IMR-90 (cell line): ENCODE measurements at regions not wholly inside any gene's neighbourhood (a gene's known extent, or its start where the extent isn't known, plus 50 kb on each side); places are given as distances from the start of the nearest gene placed in this dataset.

ENCODE experiments used
- ATAC-seq: fragments of 200-7000 bp; cut with Tn5 transposase; 2 replicates; pipeline ENCODE4 v1.9.1; 2020; ENCODE audit warnings: low read depth, mild to moderate bottlenecking, moderate library complexity
- BruUV-seq: library from RNA; stranded (reverse); fragments of 400-500 nt; replicated peaks from 2 replicates; lab custom pipeline; 2021; lab: Mats Ljungman, UMichigan
- CTCF ChIA-PET: fragments of 300-600 bp; formaldehyde crosslinking; extraction: SDS; loops from one replicate; lab custom pipeline; 2021; ENCODE audit warnings: antibody characterized with exemption; lab: Yijun Ruan, JAX
- POLR2A ChIA-PET: fragments of 300-600 bp; sonication (Branson Sonifier 250); formaldehyde crosslinking; loops from one replicate; lab custom pipeline; 2022; ENCODE audit warnings: antibody characterized with exemption; ENCODE audit not compliant: unreplicated experiment; lab: Charles Lee
- DNase-seq: peaks from one replicate; pipeline ENCODE4 v3.0.0; 2013
- H2AFZ ChIP-seq: replicated peaks from 2 replicates; pipeline ENCODE3; 2013; ENCODE audit warnings: low read length, mild to moderate bottlenecking; ENCODE audit not compliant: poor library complexity
- H2AK5ac ChIP-seq: 2 replicates; pipeline ENCODE4 v1.6.1; 2013; ENCODE audit warnings: low read depth, low read length, inconsistent platforms
- H2AK9ac ChIP-seq: replicated peaks from 2 replicates; pipeline ENCODE3; 2013; ENCODE audit warnings: mild to moderate bottlenecking, low read depth, low read length, moderate library complexity; ENCODE audit not compliant: poor library complexity
- H2BK120ac ChIP-seq: 2 replicates; pipeline ENCODE4 v1.6.1; 2013; ENCODE audit warnings: low read depth, low read length, inconsistent platforms
- H2BK15ac ChIP-seq: 3 replicates; pipeline ENCODE4 v1.6.1; 2013; ENCODE audit warnings: low read depth, low read length, inconsistent platforms
- H2BK20ac ChIP-seq: 2 replicates; pipeline ENCODE4 v1.6.1; 2013; ENCODE audit warnings: low read depth, mild to moderate bottlenecking, inconsistent platforms, low read length, moderate library complexity
- H2BK5ac ChIP-seq: 2 replicates; pipeline ENCODE4 v1.6.1; 2013; ENCODE audit warnings: mild to moderate bottlenecking, low read depth, low read length, inconsistent platforms; ENCODE audit not compliant: poor library complexity, severe bottlenecking
- H3K14ac ChIP-seq: replicated peaks from 2 replicates; pipeline ENCODE4 v1.6.1; 2013; ENCODE audit warnings: low read depth, low read length, inconsistent platforms
- H3K18ac ChIP-seq: 2 replicates; pipeline ENCODE4 v1.6.1; 2013; ENCODE audit warnings: low read depth, low read length, control low read depth
- H3K23ac ChIP-seq: 2 replicates; pipeline ENCODE4 v1.6.1; 2013; ENCODE audit warnings: low read depth, low read length, inconsistent platforms
- H3K27ac ChIP-seq: 2 replicates; pipeline ENCODE4 v1.5.1; 2013; ENCODE audit warnings: mild to moderate bottlenecking, control low read depth, low read length; ENCODE audit not compliant: insufficient read depth
- H3K27me3 ChIP-seq: 2 replicates; pipeline ENCODE4 v1.6.1; 2013; ENCODE audit warnings: low read length; ENCODE audit not compliant: control insufficient read depth, insufficient read depth
- H3K36me3 ChIP-seq: 2 replicates; pipeline ENCODE4 v1.6.1; 2013; ENCODE audit warnings: low read length, mixed read lengths; ENCODE audit not compliant: control insufficient read depth, insufficient read depth
- H3K4ac ChIP-seq: 2 replicates; pipeline ENCODE4 v1.6.1; 2013; ENCODE audit warnings: low read depth, low read length, inconsistent platforms
- H3K4me1 ChIP-seq: 2 replicates; pipeline ENCODE4 v1.6.1; 2013; ENCODE audit warnings: low read length, mixed read lengths; ENCODE audit not compliant: control insufficient read depth, insufficient read depth
- H3K4me2 ChIP-seq: 2 replicates; pipeline ENCODE4 v1.6.1; 2013; ENCODE audit warnings: low read depth, mild to moderate bottlenecking, control low read depth, low read length, moderate library complexity
- H3K4me3 ChIP-seq: 2 replicates; pipeline ENCODE4 v1.5.1; 2013; ENCODE audit warnings: low read depth, mild to moderate bottlenecking, control low read depth, low read length, moderate library complexity; ENCODE audit not compliant: insufficient read depth
- H3K56ac ChIP-seq: 2 replicates; pipeline ENCODE4 v1.6.1; 2013; ENCODE audit warnings: low read length, inconsistent platforms; ENCODE audit not compliant: insufficient read depth; ENCODE audit errors: extremely low read depth
- H3K79me1 ChIP-seq, 2 experiments: 2 replicates each; pipeline ENCODE4 v1.6.1; 2013; ENCODE audit warnings: low read length in 2 of 2, inconsistent platforms in 1 of 2, low read depth in 1 of 2
- H3K9ac ChIP-seq: 2 replicates; pipeline ENCODE4 v1.6.1; 2013; ENCODE audit warnings: low read depth, low read length, control low read depth
- H3K9me1 ChIP-seq: 2 replicates; pipeline ENCODE4 v1.6.1; 2013; ENCODE audit warnings: low read length, inconsistent platforms; ENCODE audit not compliant: insufficient read depth
- H3K9me3 ChIP-seq: 2 replicates; pipeline ENCODE4 v1.6.1; 2013; ENCODE audit warnings: low read length; ENCODE audit not compliant: control insufficient read depth, insufficient read depth
- H4K20me1 ChIP-seq: 2 replicates; pipeline ENCODE4 v1.6.1; 2013; ENCODE audit warnings: low read length, inconsistent platforms; ENCODE audit not compliant: insufficient read depth
- H4K5ac ChIP-seq: 2 replicates; pipeline ENCODE4 v1.6.1; 2013; ENCODE audit warnings: mild to moderate bottlenecking, low read depth, low read length, control low read depth
- H4K8ac ChIP-seq, 2 experiments: 2 replicates each; pipeline ENCODE4 v1.6.1; 2013; ENCODE audit warnings: low read depth in 2 of 2, low read length in 2 of 2, control low read depth in 1 of 2, inconsistent platforms in 1 of 2
- H4K91ac ChIP-seq: 2 replicates; pipeline ENCODE4 v1.6.1; 2013; ENCODE audit warnings: low read depth, low read length, inconsistent platforms; ENCODE audit not compliant: insufficient read depth
- CEBPB ChIP-seq: IDR thresholded peaks from 2 replicates; pipeline ENCODE4 v1.6.1; 2012; ENCODE audit warnings: low read depth, low read length, improper control_type of control experiment
- CHD1 ChIP-seq: IDR thresholded peaks from 2 replicates; pipeline ENCODE4 v1.6.1; 2012; ENCODE audit warnings: low read depth, low read length, improper control_type of control experiment
- MAZ ChIP-seq: IDR thresholded peaks from 2 replicates; pipeline ENCODE4 v1.6.1; 2012; ENCODE audit warnings: low read depth, mild to moderate bottlenecking, low read length, improper control_type of control experiment, moderate library complexity, borderline replicate concordance
- MXI1 ChIP-seq: IDR thresholded peaks from 2 replicates; pipeline ENCODE4 v1.6.1; 2012; ENCODE audit warnings: low read depth, mild to moderate bottlenecking, low read length, moderate library complexity, borderline replicate concordance
- POLR2A ChIP-seq: IDR thresholded peaks from 2 replicates; pipeline ENCODE4 v1.6.1; 2012; ENCODE audit warnings: mild to moderate bottlenecking, low read depth, low read length
- RAD21 ChIP-seq: IDR thresholded peaks from 2 replicates; pipeline ENCODE4 v1.6.1; 2012; ENCODE audit warnings: low read length, improper control_type of control experiment
- WGBS, 2 experiments: methylation state at CpG; one replicate each; pipeline versions ENCODE4 v1.1.5 to v1.1.7; 2013; ENCODE audit warnings: missing lambda C conversion rate in 2 of 2; ENCODE audit not compliant: insufficient read length in 1 of 2; ENCODE audit errors: extremely low coverage in 2 of 2; 5-methylcytosine and 5-hydroxymethylcytosine counted together
- dilution Hi-C: fragments of 300-500 bp; cut with HindIII; formaldehyde crosslinking; loops from one replicate; pipeline ENCODE4 v1.14.3; 2018; ENCODE audit warnings: low sequenced_read_pairs; ENCODE audit not compliant: unreplicated experiment
- in situ Hi-C: fragments of 300-500 bp; cut with MboI; formaldehyde crosslinking; loops from 3 replicates; pipeline ENCODE4 v1.14.3; 2019; ENCODE audit warnings: low sequenced_read_pairs, inconsistent platforms, mixed read lengths
- intact Hi-C: fragments of 100-400 bp; cut with micrococcal nuclease; formaldehyde crosslinking; loops from 2 replicates; pipeline ENCODE4 v1.10.0; 2022
- TF ChIP-seq, protein P1 (sequence below): conservative IDR thresholded peaks from 2 replicates; pipeline ENCODE4 v1.5.1; 2012; ENCODE audit warnings: mild to moderate bottlenecking, low read depth, low read length, improper control_type of control experiment

- TF ChIP-seq MXI1 (no peak), CHD1 (no peak), POLR2A (no peak)
These were observed 91.2 kb downstream of the ARRDC3 start (continued) for GRCh38 chr5:91291628-91292569.

DNA sequence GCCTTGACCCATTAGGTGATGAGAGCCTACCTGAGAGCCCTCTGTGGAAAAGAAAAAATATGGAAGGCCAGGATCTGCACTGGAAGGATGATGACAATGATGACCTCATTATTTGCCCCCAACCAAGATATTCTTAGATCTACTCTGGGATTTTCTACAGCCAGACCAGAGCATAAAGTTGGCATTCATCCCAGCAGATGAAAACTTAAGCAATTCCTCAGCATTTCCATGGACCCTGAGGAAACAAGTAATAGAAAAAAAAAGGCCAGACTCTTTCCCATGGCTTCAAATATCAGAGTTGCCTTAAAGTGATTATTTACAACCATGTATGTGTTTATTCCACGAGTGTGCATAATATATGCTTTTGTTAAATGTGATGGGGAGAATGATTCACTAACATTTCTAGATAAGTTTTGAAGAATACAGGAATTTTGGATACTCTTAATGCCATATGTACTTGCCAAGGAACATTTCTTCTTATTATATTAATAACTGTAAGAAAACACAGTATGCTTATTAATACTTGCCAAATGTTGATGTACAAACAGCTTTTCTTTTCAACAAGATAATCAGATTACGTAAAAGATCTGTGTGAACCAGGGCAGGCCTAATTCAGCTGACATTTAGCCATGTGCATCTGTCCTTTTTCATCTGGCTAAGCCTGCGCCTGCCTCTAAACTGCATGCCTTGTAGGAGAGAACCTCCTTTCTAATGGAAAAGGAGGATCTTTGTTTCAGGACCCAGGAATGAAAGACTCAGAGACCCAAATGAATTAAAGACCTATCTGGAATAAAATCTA, 94.8 kb downstream of the ARRDC3 start:
- H2AK9ac ChIP-seq = no peak overlapping the region
- intact Hi-C loops = loop anchor here (10.0 kb wide), 1 partner anchor 354 kb away; no protein-coding TSS in a partner anchor
- H3K9ac ChIP-seq = no peak overlapping the region
- peak; percentile 75 for TF ChIP-seq CEBPB
- no peak for TF ChIP-seq RAD21
- TF ChIP-seq MAZ = no peak
- TF ChIP-seq, protein P1, sequence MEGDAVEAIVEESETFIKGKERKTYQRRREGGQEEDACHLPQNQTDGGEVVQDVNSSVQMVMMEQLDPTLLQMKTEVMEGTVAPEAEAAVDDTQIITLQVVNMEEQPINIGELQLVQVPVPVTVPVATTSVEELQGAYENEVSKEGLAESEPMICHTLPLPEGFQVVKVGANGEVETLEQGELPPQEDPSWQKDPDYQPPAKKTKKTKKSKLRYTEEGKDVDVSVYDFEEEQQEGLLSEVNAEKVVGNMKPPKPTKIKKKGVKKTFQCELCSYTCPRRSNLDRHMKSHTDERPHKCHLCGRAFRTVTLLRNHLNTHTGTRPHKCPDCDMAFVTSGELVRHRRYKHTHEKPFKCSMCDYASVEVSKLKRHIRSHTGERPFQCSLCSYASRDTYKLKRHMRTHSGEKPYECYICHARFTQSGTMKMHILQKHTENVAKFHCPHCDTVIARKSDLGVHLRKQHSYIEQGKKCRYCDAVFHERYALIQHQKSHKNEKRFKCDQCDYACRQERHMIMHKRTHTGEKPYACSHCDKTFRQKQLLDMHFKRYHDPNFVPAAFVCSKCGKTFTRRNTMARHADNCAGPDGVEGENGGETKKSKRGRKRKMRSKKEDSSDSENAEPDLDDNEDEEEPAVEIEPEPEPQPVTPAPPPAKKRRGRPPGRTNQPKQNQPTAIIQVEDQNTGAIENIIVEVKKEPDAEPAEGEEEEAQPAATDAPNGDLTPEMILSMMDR = no peak
- 0 out of 2 replicates have a peak, but pooled peaks cover 5% of the 10 kb centered on the region for H3K9me1 ChIP-seq
- H2BK5ac ChIP-seq = no peak overlapping the region
- H4K91ac ChIP-seq = peak overlapping the region; percentile 11; the same call in 1 of the 2 replicates
- H2BK15ac ChIP-seq = peak overlapping the region; percentile 91; the same call in 2 of the 3 replicates
- H3K18ac ChIP-seq = peak overlapping the region; percentile 64
- H2BK120ac ChIP-seq = no peak overlapping the region
- peak overlapping the region; percentile 36 for H2BK20ac ChIP-seq
- POLR2A ChIA-PET = no interaction called here
- in situ Hi-C loops = no loop called here
- H3K9me3 ChIP-seq = no peaks in the 10 kb centered on the region
- H4K8ac ChIP-seq = no peak overlapping the region; a peak in 1 of 4 replicates
- dilution Hi-C loops = no loop called here
- no peak overlapping the region for H3K56ac ChIP-seq
- no peak overlapping the region for H3K27ac ChIP-seq
- H3K14ac ChIP-seq = peak overlapping the region; percentile 44; the same call in 1 of the 2 replicates
- H2AFZ ChIP-seq = no peak overlapping the region
- no peak overlapping the region for H3K4me3 ChIP-seq
- no peak overlapping the region for H4K5ac ChIP-seq
- no peak overlapping the region for H3K23ac ChIP-seq
- H3K4ac ChIP-seq = peak overlapping the region; percentile 10; the same call in 1 of the 2 replicates
- no CpG with 5 or more reads among the region's 3 CpGs for WGBS, 2 experiments
- no peaks in the 10 kb centered on the region for H3K27me3 ChIP-seq
- CTCF ChIA-PET = no interaction called here
- peak overlapping the region; percentile 66; the same call in 1 of the 2 replicates for H2AK5ac ChIP-seq
- DNase-seq (peak; percentile 90), ATAC-seq (peak; percentile 53)
- H4K20me1 ChIP-seq = no peaks in the 10 kb centered on the region
- H3K4me2 ChIP-seq = no peak overlapping the region
- BruUV-seq = no TSS peak
- H3K36me3 ChIP-seq = no peaks in the 10 kb centered on the region
- H3K4me1 ChIP-seq = peaks cover 12% of the 10 kb centered on the region
- no peaks in the 10 kb centered on the region for H3K79me1 ChIP-seq
